ENCODE measurements at regions not wholly inside any gene's neighbourhood (a gene's known extent, or its start where the extent isn't known, plus 50 kb on each side); places are given as distances from the start of the nearest gene placed in this dataset.

DNA sequence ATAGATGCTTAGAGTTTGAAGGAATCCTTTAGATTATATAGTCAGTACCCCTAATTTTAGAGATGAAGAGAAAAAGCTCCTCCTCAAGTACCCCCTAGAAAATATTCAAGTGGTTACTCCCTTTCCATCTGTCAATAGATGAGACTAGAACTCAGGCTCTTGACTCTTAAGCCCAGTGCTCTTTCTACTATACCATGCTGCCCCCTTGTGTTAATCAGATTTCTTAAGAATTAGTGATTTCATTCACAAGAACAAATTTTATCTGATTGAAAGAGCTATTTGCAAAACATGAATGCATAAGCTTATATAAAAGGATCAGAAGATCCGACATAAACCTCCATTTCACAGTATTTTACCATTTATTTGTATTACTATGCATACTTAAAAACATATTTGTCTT lies 179.3 kb downstream of the TFEC start:
- peak; percentile 65 for TF ChIP-seq CTCF (conservative IDR thresholded peaks at IDR 0.05; ENCODE audit: low read depth, low read length)
- no peak for TF ChIP-seq RFX5 (IDR thresholded peaks at IDR 0.05; ENCODE audit: low read depth, low read length)
- no peak for TF ChIP-seq POLR2A (IDR thresholded peaks at IDR 0.05; ENCODE audit: low read depth, low read length)
